Natural killer cell (primary cell): ENCODE measurements at regions not wholly inside any gene's neighbourhood (a gene's known extent, or its start where the extent isn't known, plus 50 kb on each side); places are given as distances from the start of the nearest gene placed in this dataset.

ENCODE experiments used
- ATAC-seq, 3 donors: fragments of 150-1000 bp in 2 of 3; fragments of 200-7000 bp in 1 of 3; cut with Tn5 transposase; 1 replicate in 1 of 3; 2 replicates in 2 of 3; pipeline ENCODE4 v1.10.0; 2021; ENCODE audit warnings: mild to moderate bottlenecking in 2 of 3, moderate library complexity in 2 of 3
- DNase-seq, 2 donors: peaks; one replicate each; pipeline versions ENCODE4 v3.0.0 to v3.0.0-alpha.2; 2013 to 2021; ENCODE audit warnings: mixed read lengths in 1 of 2
- H3K27ac ChIP-seq: one replicate; pipeline ENCODE4 v1.5.1; 2013; ENCODE audit warnings: mild to moderate bottlenecking, low read length
- H3K27me3 ChIP-seq: one replicate; pipeline ENCODE4 v1.6.1; 2013; ENCODE audit warnings: low read length; ENCODE audit not compliant: control insufficient read depth, insufficient read depth
- H3K36me3 ChIP-seq: one replicate; pipeline ENCODE4 v1.6.1; 2013; ENCODE audit warnings: low read length; ENCODE audit not compliant: control insufficient read depth, insufficient read depth
- H3K4me1 ChIP-seq: one replicate; pipeline ENCODE4 v1.6.1; 2013; ENCODE audit warnings: low read length; ENCODE audit not compliant: control insufficient read depth, insufficient read depth
- H3K4me3 ChIP-seq: one replicate; pipeline ENCODE4 v1.5.1; 2013; ENCODE audit warnings: low read length
- H3K9me3 ChIP-seq: one replicate; pipeline ENCODE4 v1.6.1; 2013; ENCODE audit warnings: low read length; ENCODE audit not compliant: control insufficient read depth, insufficient read depth
- H3K27ac Mint-ChIP-seq, 2 donors: one replicate each; pipeline ENCODE4 v1.8.0; 2022; ENCODE audit warnings: mild to moderate bottlenecking in 2 of 2, mixed read lengths in 2 of 2, moderate library complexity in 1 of 2
- H3K27me3 Mint-ChIP-seq, 2 donors: one replicate each; pipeline ENCODE4 v1.8.0; 2022; ENCODE audit warnings: low read depth in 2 of 2, mixed read lengths in 2 of 2
- H3K36me3 Mint-ChIP-seq: one replicate; pipeline ENCODE4 v1.8.0; 2022; ENCODE audit warnings: mixed read lengths
- H3K4me1 Mint-ChIP-seq, 2 donors: one replicate each; pipeline ENCODE4 v1.8.0; 2022; ENCODE audit warnings: mixed read lengths in 2 of 2
- H3K4me3 Mint-ChIP-seq: one replicate; pipeline ENCODE4 v1.8.0; 2022; ENCODE audit warnings: mild to moderate bottlenecking, moderate library complexity, mixed read lengths
- H3K9me3 Mint-ChIP-seq, 2 donors: one replicate each; pipeline ENCODE4 v1.8.0; 2022; ENCODE audit warnings: mixed read lengths in 2 of 2
- WGBS: methylation state at CpG from one replicate; pipeline ENCODE4 v1.1.7; 2013; ENCODE audit warnings: missing lambda C conversion rate; ENCODE audit not compliant: insufficient coverage; 5-methylcytosine and 5-hydroxymethylcytosine counted together
- intact Hi-C: fragments of 100-400 bp; cut with micrococcal nuclease; formaldehyde crosslinking; loops from one replicate; pipeline ENCODE4 v1.14.2; 2022
- TF ChIP-seq, protein P1 (sequence below): fragments of 200-600 bp; IDR thresholded peaks from one replicate; pipeline ENCODE4 v1.8.0; 2022; ENCODE audit warnings: antibody characterized with exemption

DNA sequence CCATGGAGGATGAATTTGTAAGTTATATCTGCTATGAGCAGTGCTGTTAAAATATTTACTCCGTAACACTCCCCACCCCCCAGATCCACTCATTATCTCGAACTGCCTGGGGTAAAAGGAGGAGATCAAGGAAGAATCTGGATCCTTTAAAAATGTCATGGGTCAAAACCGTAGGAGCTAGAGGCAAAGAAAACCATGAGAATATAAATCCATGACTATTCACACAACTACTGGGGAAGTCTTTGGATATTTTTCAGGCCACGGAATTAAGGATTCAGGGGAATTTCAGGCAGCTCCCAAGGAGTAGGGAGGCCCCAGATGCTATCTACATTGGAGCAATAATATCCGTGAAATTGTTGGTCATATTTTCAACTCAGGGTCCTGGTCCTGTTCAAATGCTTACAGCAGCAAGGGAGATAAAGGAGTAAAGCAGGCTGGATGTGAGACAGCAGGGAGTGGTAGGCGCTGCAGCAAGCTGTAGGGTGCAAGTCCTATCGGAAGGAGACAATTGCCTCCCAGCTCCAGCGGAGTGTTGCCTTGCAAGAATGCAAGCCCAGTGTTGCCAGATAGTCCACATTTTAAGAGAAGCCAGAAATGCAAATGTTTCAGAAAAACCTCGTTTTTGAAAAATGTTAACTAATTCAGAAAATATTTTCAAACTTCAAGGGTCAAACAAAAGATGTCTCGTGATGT is 116.2 kb upstream of the KIT start:
- DNase-seq (no peak), ATAC-seq (no peak)
- H3K27me3 Mint-ChIP-seq, result peaks cover 2 to 12% of the 10 kb centered on the region in 2 donors
- Histone ChIP-seq H3K9me3 (no peaks in the 10 kb centered on the region), H3K4me1 (peaks cover 8% of the 10 kb centered on the region), H3K36me3 (no peaks in the 10 kb centered on the region), H3K27ac (no peak overlapping the region), H3K27me3 (no peaks in the 10 kb centered on the region), H3K4me3 (no peak overlapping the region)
- TF ChIP-seq, protein P1, sequence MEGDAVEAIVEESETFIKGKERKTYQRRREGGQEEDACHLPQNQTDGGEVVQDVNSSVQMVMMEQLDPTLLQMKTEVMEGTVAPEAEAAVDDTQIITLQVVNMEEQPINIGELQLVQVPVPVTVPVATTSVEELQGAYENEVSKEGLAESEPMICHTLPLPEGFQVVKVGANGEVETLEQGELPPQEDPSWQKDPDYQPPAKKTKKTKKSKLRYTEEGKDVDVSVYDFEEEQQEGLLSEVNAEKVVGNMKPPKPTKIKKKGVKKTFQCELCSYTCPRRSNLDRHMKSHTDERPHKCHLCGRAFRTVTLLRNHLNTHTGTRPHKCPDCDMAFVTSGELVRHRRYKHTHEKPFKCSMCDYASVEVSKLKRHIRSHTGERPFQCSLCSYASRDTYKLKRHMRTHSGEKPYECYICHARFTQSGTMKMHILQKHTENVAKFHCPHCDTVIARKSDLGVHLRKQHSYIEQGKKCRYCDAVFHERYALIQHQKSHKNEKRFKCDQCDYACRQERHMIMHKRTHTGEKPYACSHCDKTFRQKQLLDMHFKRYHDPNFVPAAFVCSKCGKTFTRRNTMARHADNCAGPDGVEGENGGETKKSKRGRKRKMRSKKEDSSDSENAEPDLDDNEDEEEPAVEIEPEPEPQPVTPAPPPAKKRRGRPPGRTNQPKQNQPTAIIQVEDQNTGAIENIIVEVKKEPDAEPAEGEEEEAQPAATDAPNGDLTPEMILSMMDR, result no peak
- intact Hi-C loops, result no loop called here
- 86% methylated on average over 7 of the region's 10 CpGs for WGBS
- peaks cover 9 to 11% of the 10 kb centered on the region in 2 donors for H3K4me1 Mint-ChIP-seq
- no peaks in the 10 kb centered on the region for H3K9me3 Mint-ChIP-seq
- H3K27ac Mint-ChIP-seq, result no peak overlapping the region
- no peak overlapping the region for H3K4me3 Mint-ChIP-seq
- no peaks in the 10 kb centered on the region for H3K36me3 Mint-ChIP-seq

DNA sequence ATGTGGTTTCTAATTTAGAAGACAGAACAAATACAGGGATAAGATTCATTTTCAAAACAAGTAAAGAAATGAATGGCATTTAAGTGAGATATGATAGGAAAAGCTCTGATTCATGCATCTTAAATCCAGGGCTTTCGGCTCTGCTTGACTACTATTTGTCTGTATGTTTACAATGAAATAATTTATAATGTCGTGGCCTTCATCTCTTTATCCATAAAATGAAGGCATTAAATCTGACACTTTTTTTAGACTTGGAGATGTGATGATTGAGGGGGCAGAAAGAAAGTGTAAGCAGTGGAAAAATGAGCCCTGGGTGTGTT is 115.7 kb upstream of the KIT start:
- intact Hi-C loops, result no loop called here
- peaks cover 8% of the 10 kb centered on the region for H3K4me1 ChIP-seq
- no peaks in the 10 kb centered on the region for H3K36me3 ChIP-seq
- H3K27ac ChIP-seq, result no peak overlapping the region
- ATAC-seq (no peak), DNase-seq (no peak)
- TF ChIP-seq, protein P1, result no peak
- Mint-ChIP-seq H3K9me3 (no peaks in the 10 kb centered on the region), H3K36me3 (no peaks in the 10 kb centered on the region), H3K27me3 (peaks cover 2 to 12% of the 10 kb centered on the region in 2 donors), H3K27ac (no peak overlapping the region), H3K4me3 (no peak overlapping the region), H3K4me1 (peaks cover 9 to 11% of the 10 kb centered on the region in 2 donors)
- H3K27me3 ChIP-seq, result no peaks in the 10 kb centered on the region
- no peak overlapping the region for H3K4me3 ChIP-seq
- 100% methylated on average over 1 of the region's 2 CpGs for WGBS
- H3K9me3 ChIP-seq, result no peaks in the 10 kb centered on the region

DNA sequence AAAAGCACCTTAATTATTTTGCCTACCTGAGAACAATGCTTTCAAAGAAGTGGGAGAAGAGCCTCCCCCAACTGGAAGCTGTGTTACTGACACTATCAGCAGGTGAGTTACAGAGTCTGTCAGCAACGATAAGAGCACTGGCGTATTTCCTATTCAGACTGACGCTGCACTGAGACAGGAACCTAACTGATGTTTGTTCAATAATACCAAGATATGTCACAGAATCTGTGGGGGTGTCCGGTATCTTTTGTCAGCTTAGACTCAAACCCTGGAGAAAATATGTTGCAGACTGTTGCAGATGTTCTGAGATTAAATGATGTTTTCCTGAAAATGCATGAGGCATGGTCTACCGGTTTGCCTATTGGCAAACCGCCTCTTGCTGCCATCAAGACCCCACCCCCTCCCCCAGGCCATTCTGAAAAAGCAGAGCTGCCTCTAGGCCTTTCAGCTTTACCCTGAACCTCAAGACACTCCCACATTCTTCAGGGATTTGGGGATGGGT is 115.2 kb upstream of the KIT start:
- H3K27me3 Mint-ChIP-seq, result peaks cover 2 to 12% of the 10 kb centered on the region in 2 donors
- WGBS, result 64% methylated on average over 6 of the region's 6 CpGs
- no peaks in the 10 kb centered on the region for H3K36me3 ChIP-seq
- DNase-seq (no peak), ATAC-seq (no peak)
- H3K4me1 ChIP-seq, result peaks cover 8% of the 10 kb centered on the region
- no peak overlapping the region for H3K27ac Mint-ChIP-seq
- TF ChIP-seq, protein P1, result no peak
- H3K9me3 ChIP-seq, result no peaks in the 10 kb centered on the region
- no peaks in the 10 kb centered on the region for H3K27me3 ChIP-seq
- H3K27ac ChIP-seq, result no peak overlapping the region
- peaks cover 9 to 11% of the 10 kb centered on the region in 2 donors for H3K4me1 Mint-ChIP-seq
- intact Hi-C loops, result no loop called here
- H3K9me3 Mint-ChIP-seq, result no peaks in the 10 kb centered on the region
- no peak overlapping the region for H3K4me3 ChIP-seq
- H3K36me3 Mint-ChIP-seq, result no peaks in the 10 kb centered on the region
- no peak overlapping the region for H3K4me3 Mint-ChIP-seq
